HCT116 (cell line): ENCODE measurements at regions not wholly inside any gene's neighbourhood (a gene's known extent, or its start where the extent isn't known, plus 50 kb on each side); places are given as distances from the start of the nearest gene placed in this dataset.

ENCODE experiments used
- CTCF ChIP-seq, 3 experiments: fragments of 200-600 bp in 1 of 3; sonication (generic) in 1 of 3; IDR thresholded peaks in 2 of 3; conservative IDR thresholded peaks in 1 of 3; 2 replicates each; pipeline ENCODE4 v1.5.1; 2012 to 2017; ENCODE audit warnings: low read depth in 2 of 3, low read length in 2 of 3, antibody characterized with exemption in 1 of 3, borderline replicate concordance in 1 of 3, control low read depth in 1 of 3, mild to moderate bottlenecking in 1 of 3, mixed read lengths in 1 of 3, mixed run types in 1 of 3, moderate library complexity in 1 of 3; ENCODE audit not compliant: insufficient read depth in 1 of 3
- EZH2 ChIP-seq: fragments of 200-600 bp; sonication (generic); IDR thresholded peaks from 2 replicates; pipeline ENCODE4 v1.6.1; 2017; ENCODE audit warnings: antibody characterized with exemption, mixed run types
- JUND ChIP-seq: IDR thresholded peaks from 2 replicates; pipeline ENCODE4 v1.6.1; 2012
- MAX ChIP-seq: IDR thresholded peaks from 2 replicates; pipeline ENCODE4 v1.6.1; 2012
- POLR2A ChIP-seq: IDR thresholded peaks from 2 replicates; pipeline ENCODE4 v1.7.0; 2011; ENCODE audit warnings: borderline replicate concordance; ENCODE audit not compliant: insufficient read depth, insufficient read length; ENCODE audit errors: extremely low read depth
- REST ChIP-seq: IDR thresholded peaks from 2 replicates; pipeline ENCODE4 v1.6.1; 2012; ENCODE audit warnings: low read depth
- SRF ChIP-seq: IDR thresholded peaks from 2 replicates; pipeline ENCODE4 v1.6.1; 2012; ENCODE audit warnings: low read depth
- TCF7L2 ChIP-seq: IDR thresholded peaks from 2 replicates; pipeline ENCODE4 v1.7.0; 2011; ENCODE audit warnings: borderline replicate concordance, inconsistent platforms; ENCODE audit not compliant: insufficient read depth, insufficient read length; ENCODE audit errors: extremely low read depth

GRCh38 chr1:190602325-190602724, 124.7 kb upstream of the BRINP3 start:
- TF ChIP-seq JUND (no peak), POLR2A (no peak), TCF7L2 (no peak), CTCF (IDR thresholded peaks at IDR 0.05 in 2 of 3, conservative IDR thresholded peaks at IDR 0.05 in 1 of 3; ENCODE audit: borderline replicate concordance in 1 of 3, insufficient read depth in 1 of 3, low read depth in 2 of 3, low read length in 2 of 3) (no peak), REST (no peak), MAX (no peak), EZH2 (no peak), SRF (no peak)
